GM23338 (cell line): ENCODE measurements at regions not wholly inside any gene's neighbourhood (a gene's known extent, or its start where the extent isn't known, plus 50 kb on each side); places are given as distances from the start of the nearest gene placed in this dataset.
A peak's percentile ranks its signal among the peaks of the same experiment; 100 is the strongest.

Experiments
- EZH2phosphoT487 ChIP-seq: fragments of 200-600 bp; sonication (generic); IDR thresholded peaks from one replicate; pipeline ENCODE4 v1.8.1; 2018; ENCODE audit warnings: antibody characterized with exemption; ENCODE audit not compliant: unreplicated experiment
- POLR2AphosphoS5 ChIP-seq: IDR thresholded peaks from 2 replicates; pipeline ENCODE4 v1.6.1; 2016; ENCODE audit warnings: antibody characterized with exemption, low read depth
- TF ChIP-seq, protein P1 (sequence below), 2 experiments: fragments of 200-600 bp in 1 of 2; sonication (generic) in 1 of 2; conservative IDR thresholded peaks; 2 replicates each; pipeline versions ENCODE4 v1.5.1 to v1.6.1; 2016 to 2017; ENCODE audit warnings: antibody characterized with exemption in 2 of 2, low read depth in 2 of 2, mild to moderate bottlenecking in 2 of 2, moderate library complexity in 1 of 2

- TF ChIP-seq EZH2phosphoT487 = no peak
- TF ChIP-seq, protein P1, sequence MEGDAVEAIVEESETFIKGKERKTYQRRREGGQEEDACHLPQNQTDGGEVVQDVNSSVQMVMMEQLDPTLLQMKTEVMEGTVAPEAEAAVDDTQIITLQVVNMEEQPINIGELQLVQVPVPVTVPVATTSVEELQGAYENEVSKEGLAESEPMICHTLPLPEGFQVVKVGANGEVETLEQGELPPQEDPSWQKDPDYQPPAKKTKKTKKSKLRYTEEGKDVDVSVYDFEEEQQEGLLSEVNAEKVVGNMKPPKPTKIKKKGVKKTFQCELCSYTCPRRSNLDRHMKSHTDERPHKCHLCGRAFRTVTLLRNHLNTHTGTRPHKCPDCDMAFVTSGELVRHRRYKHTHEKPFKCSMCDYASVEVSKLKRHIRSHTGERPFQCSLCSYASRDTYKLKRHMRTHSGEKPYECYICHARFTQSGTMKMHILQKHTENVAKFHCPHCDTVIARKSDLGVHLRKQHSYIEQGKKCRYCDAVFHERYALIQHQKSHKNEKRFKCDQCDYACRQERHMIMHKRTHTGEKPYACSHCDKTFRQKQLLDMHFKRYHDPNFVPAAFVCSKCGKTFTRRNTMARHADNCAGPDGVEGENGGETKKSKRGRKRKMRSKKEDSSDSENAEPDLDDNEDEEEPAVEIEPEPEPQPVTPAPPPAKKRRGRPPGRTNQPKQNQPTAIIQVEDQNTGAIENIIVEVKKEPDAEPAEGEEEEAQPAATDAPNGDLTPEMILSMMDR (conservative IDR thresholded peaks at IDR 0.05; ENCODE audit: low read depth in 2 of 2) = peak; percentile 51 to 53
- TF ChIP-seq POLR2AphosphoS5 = no peak
These were observed 126.9 kb downstream of the SETD4 start for GRCh38 chr21:35933466-35933865.
